Upper lobe of right lung (tissue), 1 donor: ENCODE measurements at regions not wholly inside any gene's neighbourhood (a gene's known extent, or its start where the extent isn't known, plus 50 kb on each side); places are given as distances from the start of the nearest gene placed in this dataset.

ENCODE experiments used
- ATAC-seq: fragments of 200-7000 bp; cut with Tn5 transposase; one replicate; pipeline ENCODE4 v1.9.1; 2020; ENCODE audit warnings: mild to moderate bottlenecking, moderate library complexity
- DNase-seq: peaks from one replicate; pipeline ENCODE4 v3.0.0-alpha.2; 2020
- H3K27ac ChIP-seq: fragments of 200-600 bp; one replicate; pipeline ENCODE4 v1.8.0; 2022
- H3K27me3 ChIP-seq: fragments of 200-600 bp; one replicate; pipeline ENCODE4 v1.8.0; 2022; ENCODE audit warnings: mild to moderate bottlenecking
- H3K36me3 ChIP-seq: fragments of 200-600 bp; one replicate; pipeline ENCODE4 v1.8.0; 2022
- H3K4me1 ChIP-seq: fragments of 200-600 bp; one replicate; pipeline ENCODE4 v1.8.0; 2022
- H3K4me3 ChIP-seq: fragments of 200-600 bp; one replicate; pipeline ENCODE4 v1.8.0; 2022; ENCODE audit warnings: mild to moderate bottlenecking
- H3K9me3 ChIP-seq: fragments of 200-600 bp; one replicate; pipeline ENCODE4 v1.8.0; 2022
- intact Hi-C: fragments of 100-400 bp; cut with DNase I; formaldehyde crosslinking; loops from one replicate; pipeline ENCODE4 v1.11.0; 2022
- TF ChIP-seq, protein P1 (sequence below): fragments of 200-600 bp; IDR thresholded peaks from one replicate; pipeline ENCODE4 v1.8.0; 2022; ENCODE audit warnings: antibody characterized with exemption
- donor health status: DM: no; HTN: yes; CAD: no; lungs with severe emphysema.

DNA sequence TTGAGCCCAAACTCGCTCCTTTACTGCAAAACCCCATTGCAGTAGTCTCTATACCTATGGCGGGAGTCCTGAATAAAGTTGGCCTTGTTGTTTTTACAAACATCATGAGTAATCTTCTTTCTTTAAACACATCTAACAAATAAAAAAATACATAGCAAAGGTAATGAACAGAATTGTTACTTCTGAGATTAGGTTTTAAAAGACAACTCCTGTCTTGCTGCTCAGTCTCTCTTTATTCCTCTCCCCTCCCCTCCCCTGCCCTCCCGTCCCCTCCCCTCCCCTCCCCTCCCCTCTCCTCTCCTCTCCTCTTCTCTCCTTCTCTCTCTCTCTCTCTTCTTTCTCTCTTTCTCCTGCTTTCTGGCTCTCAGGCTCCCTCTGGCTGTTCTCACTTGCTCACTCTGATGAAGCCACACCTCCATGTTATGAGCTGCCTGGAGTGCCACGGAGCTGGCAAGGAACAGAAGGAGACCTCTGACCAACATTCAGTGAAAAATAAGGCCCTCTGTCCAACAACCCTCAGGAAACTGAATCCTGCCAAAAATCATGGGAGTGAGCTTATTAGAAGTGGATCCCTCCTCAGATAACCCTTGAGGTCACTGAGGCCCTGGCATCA lies 300.7 kb upstream of the MIR17HG start:
- intact Hi-C loops: no loop called here
- TF ChIP-seq, protein P1, sequence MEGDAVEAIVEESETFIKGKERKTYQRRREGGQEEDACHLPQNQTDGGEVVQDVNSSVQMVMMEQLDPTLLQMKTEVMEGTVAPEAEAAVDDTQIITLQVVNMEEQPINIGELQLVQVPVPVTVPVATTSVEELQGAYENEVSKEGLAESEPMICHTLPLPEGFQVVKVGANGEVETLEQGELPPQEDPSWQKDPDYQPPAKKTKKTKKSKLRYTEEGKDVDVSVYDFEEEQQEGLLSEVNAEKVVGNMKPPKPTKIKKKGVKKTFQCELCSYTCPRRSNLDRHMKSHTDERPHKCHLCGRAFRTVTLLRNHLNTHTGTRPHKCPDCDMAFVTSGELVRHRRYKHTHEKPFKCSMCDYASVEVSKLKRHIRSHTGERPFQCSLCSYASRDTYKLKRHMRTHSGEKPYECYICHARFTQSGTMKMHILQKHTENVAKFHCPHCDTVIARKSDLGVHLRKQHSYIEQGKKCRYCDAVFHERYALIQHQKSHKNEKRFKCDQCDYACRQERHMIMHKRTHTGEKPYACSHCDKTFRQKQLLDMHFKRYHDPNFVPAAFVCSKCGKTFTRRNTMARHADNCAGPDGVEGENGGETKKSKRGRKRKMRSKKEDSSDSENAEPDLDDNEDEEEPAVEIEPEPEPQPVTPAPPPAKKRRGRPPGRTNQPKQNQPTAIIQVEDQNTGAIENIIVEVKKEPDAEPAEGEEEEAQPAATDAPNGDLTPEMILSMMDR: no peak
- no peaks in the 10 kb centered on the region for H3K27me3 ChIP-seq
- H3K4me3 ChIP-seq: no peak overlapping the region
- ATAC-seq (peak; percentile 33), DNase-seq (no peak)
- no peaks in the 10 kb centered on the region for H3K4me1 ChIP-seq
- no peak overlapping the region for H3K27ac ChIP-seq
- H3K9me3 ChIP-seq: no peaks in the 10 kb centered on the region
- H3K36me3 ChIP-seq: no peaks in the 10 kb centered on the region

DNA sequence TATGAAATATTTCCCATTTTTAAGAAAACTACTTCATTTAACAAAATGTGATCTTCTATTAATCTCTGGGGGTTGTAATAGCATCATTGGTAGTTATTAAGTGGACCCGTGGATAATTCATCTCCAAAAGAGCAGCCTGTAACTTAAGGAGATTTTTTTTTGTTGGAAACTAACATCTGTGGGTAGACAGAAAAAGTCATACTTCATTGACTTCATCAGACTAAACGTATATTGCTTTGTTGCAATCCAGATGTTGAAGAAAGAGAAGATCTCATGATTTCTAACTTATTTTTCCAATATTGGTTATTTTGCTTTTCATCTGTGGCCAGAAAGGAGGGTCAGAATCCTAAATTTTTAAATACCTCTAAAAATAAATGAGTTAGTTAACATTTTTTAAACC lies 296.5 kb upstream of the MIR17HG start:
- TF ChIP-seq, protein P1: no peak
- Histone ChIP-seq H3K4me1 (no peaks in the 10 kb centered on the region), H3K4me3 (no peak overlapping the region), H3K27ac (no peak overlapping the region), H3K9me3 (no peaks in the 10 kb centered on the region), H3K27me3 (no peaks in the 10 kb centered on the region), H3K36me3 (no peaks in the 10 kb centered on the region)
- ATAC-seq (no peak), DNase-seq (no peak)
- intact Hi-C loops: no loop called here

DNA sequence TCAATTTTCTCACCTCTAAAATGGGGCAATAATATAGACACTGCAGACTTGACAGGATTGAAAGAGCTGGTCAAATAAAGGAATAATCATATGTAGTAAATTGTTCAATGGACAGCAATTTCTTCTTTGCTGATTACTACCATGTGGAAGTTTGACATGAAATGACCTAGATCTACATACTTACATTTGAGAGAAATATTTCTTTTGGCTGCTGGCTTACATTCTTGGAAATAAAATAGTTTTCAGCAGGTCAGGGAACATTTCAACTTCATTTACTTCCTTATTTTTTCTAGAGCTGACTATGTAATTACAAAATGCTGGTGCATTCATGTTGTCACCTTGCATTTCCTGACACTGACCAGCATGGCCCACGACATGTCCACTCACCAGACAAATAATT lies 294.6 kb upstream of the MIR17HG start:
- Histone ChIP-seq H3K4me3 (no peak overlapping the region), H3K27ac (no peak overlapping the region), H3K36me3 (no peaks in the 10 kb centered on the region), H3K9me3 (no peaks in the 10 kb centered on the region), H3K27me3 (no peaks in the 10 kb centered on the region), H3K4me1 (no peaks in the 10 kb centered on the region)
- TF ChIP-seq, protein P1: no peak
- DNase-seq (no peak), ATAC-seq (no peak)
- intact Hi-C loops: no loop called here

DNA sequence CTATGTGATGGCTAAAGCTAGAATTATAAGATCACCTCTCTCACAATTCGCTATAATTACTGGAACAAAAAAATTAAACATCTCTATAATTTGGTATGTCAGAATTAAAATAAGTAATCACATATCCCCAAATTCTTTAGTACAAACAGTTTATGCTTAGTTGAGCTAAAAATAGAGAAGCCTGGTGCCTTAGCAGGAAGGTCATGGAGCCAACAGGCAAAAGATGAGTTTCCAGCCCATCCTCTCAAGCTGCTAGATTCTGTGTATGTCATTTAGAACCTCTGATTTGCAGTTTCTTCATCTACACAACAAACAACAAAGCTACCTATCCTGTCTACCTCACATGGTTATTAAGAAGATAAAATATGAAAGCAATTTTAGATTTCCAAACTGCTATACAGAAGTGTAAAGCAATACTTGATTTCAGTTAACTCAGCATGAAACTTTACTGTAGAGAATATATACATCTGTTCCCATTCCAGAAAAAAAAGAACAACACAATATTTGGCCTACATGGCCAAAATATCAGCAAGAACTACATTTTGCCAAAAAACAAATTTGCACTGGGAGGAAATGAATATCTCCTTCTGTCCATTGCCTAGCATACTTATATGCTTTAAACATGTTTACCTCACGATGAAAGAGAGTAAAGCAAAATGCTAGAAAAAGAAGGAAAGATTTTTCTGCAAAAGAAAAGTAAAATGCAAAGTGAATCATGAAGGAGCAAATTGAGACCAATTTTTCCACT lies 294.0 kb upstream of the MIR17HG start:
- Histone ChIP-seq H3K36me3 (no peaks in the 10 kb centered on the region), H3K27me3 (no peaks in the 10 kb centered on the region), H3K9me3 (no peaks in the 10 kb centered on the region), H3K4me3 (no peak overlapping the region), H3K4me1 (no peaks in the 10 kb centered on the region), H3K27ac (no peak overlapping the region)
- intact Hi-C loops: no loop called here
- TF ChIP-seq, protein P1: no peak
- no peak for DNase-seq
- no peak for ATAC-seq

DNA sequence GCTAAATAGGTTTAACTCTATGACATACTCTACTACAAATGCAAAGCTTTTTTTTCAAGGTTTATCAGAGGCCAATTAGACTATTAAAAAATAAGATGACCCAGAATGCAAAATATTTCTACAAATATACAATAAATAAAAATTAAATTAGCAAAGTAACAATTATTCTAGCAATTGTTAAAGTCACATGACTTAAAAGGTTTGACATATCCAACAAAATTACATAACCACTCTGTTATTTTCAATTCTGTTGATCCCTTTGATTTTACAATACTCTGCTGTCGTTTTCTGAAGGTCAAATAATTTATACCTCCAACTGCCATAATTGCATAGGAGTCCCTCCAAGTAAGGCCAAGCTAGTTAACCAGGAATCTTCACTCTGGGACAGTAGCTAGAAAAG lies 292.6 kb upstream of the MIR17HG start:
- H3K27ac ChIP-seq: no peak overlapping the region
- ATAC-seq: no peak
- DNase-seq: no peak
- no peak overlapping the region for H3K4me3 ChIP-seq
- no peaks in the 10 kb centered on the region for H3K9me3 ChIP-seq
- no peaks in the 10 kb centered on the region for H3K36me3 ChIP-seq
- intact Hi-C loops: no loop called here
- no peaks in the 10 kb centered on the region for H3K27me3 ChIP-seq
- TF ChIP-seq, protein P1: no peak
- H3K4me1 ChIP-seq: no peaks in the 10 kb centered on the region
